ENCODE measurements at regions not wholly inside any gene's neighbourhood (a gene's known extent, or its start where the extent isn't known, plus 50 kb on each side); places are given as distances from the start of the nearest gene placed in this dataset.

GRCh38 chr5:28369418-28369817 lies 1331.0 kb upstream of the CDH9 start:
- DNase-seq (ENCODE audit: low spot score) = no peak

More at GRCh38 chr5:28369418-28369817, 1331.0 kb upstream of the CDH9 start:
- no peaks in the 10 kb centered on the region for H3K4me1 Mint-ChIP-seq
- no peaks in the 10 kb centered on the region for H3K36me3 ChIP-seq (ENCODE audit: insufficient read depth)
- H3K4me1 ChIP-seq (ENCODE audit: insufficient read depth) = no peaks in the 10 kb centered on the region
- H3K27ac ChIP-seq (ENCODE audit: low read depth) = no peak overlapping the region
- H3K27me3 Mint-ChIP-seq (ENCODE audit: insufficient read depth, low read depth, poor library complexity) = no peaks in the 10 kb centered on the region
- no peak overlapping the region for H2AFZ ChIP-seq
- no peaks in the 10 kb centered on the region; the same call in 2 of the 3 replicates for H3K36me3 Mint-ChIP-seq (ENCODE audit: low read depth)
- H3K27me3 ChIP-seq (ENCODE audit: insufficient read depth) = no peaks in the 10 kb centered on the region
- no peak for ATAC-seq
- H3K4me3 Mint-ChIP-seq = no peak overlapping the region
- no peaks in the 10 kb centered on the region for H3F3A ChIP-seq (replicated peaks; ENCODE audit: low read depth)
- H4K20me1 ChIP-seq (replicated peaks; ENCODE audit: insufficient read depth) = no peaks in the 10 kb centered on the region
- no peaks in the 10 kb centered on the region for H3K9me2 ChIP-seq (ENCODE audit: insufficient read depth)
- no peak overlapping the region for H3K4me3 ChIP-seq
- no peak for TF ChIP-seq ETS1 (IDR thresholded peaks at IDR 0.05)
- TF ChIP-seq EZH2phosphoT487 (IDR thresholded peaks at IDR 0.05; ENCODE audit: unreplicated experiment) = no peak
- TF ChIP-seq ZNF462 (CRISPR knock-in tag; IDR thresholded peaks at IDR 0.05) = no peak
- no peak for TF ChIP-seq ZNF331 (CRISPR knock-in tag; IDR thresholded peaks at IDR 0.05; ENCODE audit: low read depth)
- TF ChIP-seq POLR2AphosphoS5 (IDR thresholded peaks at IDR 0.05; ENCODE audit: low read depth) = no peak
- no peak for TF ChIP-seq REST (IDR thresholded peaks at IDR 0.05; ENCODE audit: unreplicated experiment)
- peaks cover 12% of the 10 kb centered on the region; the same call in 2 of the 3 replicates for H3K9me3 Mint-ChIP-seq
- no peak overlapping the region for H3K4me2 ChIP-seq
- no peak overlapping the region for H3K27ac Mint-ChIP-seq
- no peaks in the 10 kb centered on the region for H3K79me2 ChIP-seq (replicated peaks; ENCODE audit: insufficient read depth)

Measured in GM23338 (cell line).